Prostate gland (tissue), 2 donors: ENCODE measurements at regions not wholly inside any gene's neighbourhood (a gene's known extent, or its start where the extent isn't known, plus 50 kb on each side); places are given as distances from the start of the nearest gene placed in this dataset.

Experiments
- DNase-seq: peaks from one replicate; pipeline ENCODE4 v3.0.0-alpha.2; 2019; ENCODE audit warnings: low spot score
- H3K27ac ChIP-seq, 2 donors: fragments of 200-600 bp; sonication (generic); 2 replicates each; pipeline ENCODE4 v1.5.1; 2017 to 2019
- H3K27me3 ChIP-seq: fragments of 200-600 bp; sonication (generic); replicated peaks from 2 replicates; pipeline ENCODE4 v1.5.1; 2019; ENCODE audit not compliant: insufficient read depth
- H3K36me3 ChIP-seq, 2 donors: fragments of 200-600 bp; sonication (generic); 1 replicate in 1 of 2; 2 replicates in 1 of 2; pipeline versions ENCODE4 v1.5.1 to v1.8.1; 2017 to 2019
- H3K4me1 ChIP-seq: fragments of 200-600 bp; sonication (generic); replicated peaks from 2 replicates; pipeline ENCODE4 v1.5.1; 2019
- H3K4me3 ChIP-seq, 2 donors: fragments of 200-600 bp; sonication (generic); 2 replicates each; pipeline ENCODE4 v1.5.1; 2017 to 2019
- H3K9me3 ChIP-seq: fragments of 200-600 bp; sonication (generic); 2 replicates; pipeline ENCODE4 v1.5.1; 2017
- POLR2A ChIP-seq: fragments of 450-650 bp; IDR thresholded peaks from one replicate; pipeline ENCODE4 v1.6.1; 2016; ENCODE audit warnings: antibody characterized with exemption, mild to moderate bottlenecking
- POLR2AphosphoS5 ChIP-seq: sonication (generic); formaldehyde crosslinking; IDR thresholded peaks from one replicate; pipeline ENCODE4 v1.6.1; 2017; ENCODE audit warnings: antibody characterized with exemption
- WGBS: methylation state at CpG from one replicate; pipeline ENCODE4 v1.1.5; 2018; 5-methylcytosine and 5-hydroxymethylcytosine counted together
- intact Hi-C: fragments of 100-400 bp; cut with DNase I; formaldehyde crosslinking; loops from one replicate; pipeline ENCODE4 v1.14.2; 2022
- TF ChIP-seq, protein P1 (sequence below), 4 experiments: fragments of 200-600 bp in 2 of 4; fragments of 450-650 bp in 2 of 4; sonication (generic) in 2 of 4; IDR thresholded peaks; 1 replicate in 3 of 4; 2 replicates in 1 of 4; pipeline ENCODE4 v1.5.1; 2016 to 2019; ENCODE audit warnings: antibody characterized with exemption in 4 of 4, mild to moderate bottlenecking in 2 of 4, moderate library complexity in 2 of 4

DNA sequence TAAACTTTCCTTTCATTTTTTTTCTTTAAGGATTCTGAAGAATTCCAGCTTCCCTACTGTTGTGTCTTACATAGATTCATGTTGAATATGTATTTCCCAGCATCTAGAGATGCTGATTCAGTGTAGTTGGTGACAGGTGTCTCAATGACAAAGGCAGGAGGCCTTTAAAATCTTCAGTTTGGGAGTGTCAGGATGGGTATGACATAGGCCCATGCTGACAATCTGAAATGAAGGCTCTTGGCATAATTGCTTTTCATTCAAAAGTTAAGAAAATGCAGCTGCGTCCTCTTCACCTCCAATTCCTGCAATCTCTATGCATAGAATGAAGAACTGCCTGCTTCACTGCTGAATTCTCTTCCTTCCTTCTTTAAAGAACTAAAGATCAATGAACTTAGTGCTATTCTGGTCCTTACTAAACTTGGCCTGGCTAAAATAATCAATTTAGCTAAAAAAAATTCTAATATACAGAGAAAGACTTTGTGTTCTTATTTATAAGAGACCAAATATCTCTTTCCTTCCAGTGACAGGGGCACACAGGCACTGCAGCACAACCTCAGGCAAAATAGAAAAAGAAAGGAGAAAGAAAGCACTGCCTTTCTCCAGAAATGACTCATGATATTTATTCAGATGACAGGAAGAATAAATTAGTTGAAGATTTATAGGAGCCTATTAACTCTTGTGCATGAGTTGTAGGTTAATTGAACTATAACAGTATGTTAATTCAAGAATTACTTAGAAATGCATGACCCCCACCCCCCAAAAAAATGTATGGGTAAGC, 152.6 kb upstream of the GBE1 start:
- Histone ChIP-seq H3K9me3 (no peaks in the 10 kb centered on the region), H3K27ac (no peak overlapping the region), H3K36me3 (no peaks in the 10 kb centered on the region), H3K4me3 (no peak overlapping the region), H3K27me3 (no peaks in the 10 kb centered on the region), H3K4me1 (no peaks in the 10 kb centered on the region)
- no peak for DNase-seq
- WGBS, result 80% methylated on average over 1 of the region's 1 CpG
- TF ChIP-seq, protein P1, sequence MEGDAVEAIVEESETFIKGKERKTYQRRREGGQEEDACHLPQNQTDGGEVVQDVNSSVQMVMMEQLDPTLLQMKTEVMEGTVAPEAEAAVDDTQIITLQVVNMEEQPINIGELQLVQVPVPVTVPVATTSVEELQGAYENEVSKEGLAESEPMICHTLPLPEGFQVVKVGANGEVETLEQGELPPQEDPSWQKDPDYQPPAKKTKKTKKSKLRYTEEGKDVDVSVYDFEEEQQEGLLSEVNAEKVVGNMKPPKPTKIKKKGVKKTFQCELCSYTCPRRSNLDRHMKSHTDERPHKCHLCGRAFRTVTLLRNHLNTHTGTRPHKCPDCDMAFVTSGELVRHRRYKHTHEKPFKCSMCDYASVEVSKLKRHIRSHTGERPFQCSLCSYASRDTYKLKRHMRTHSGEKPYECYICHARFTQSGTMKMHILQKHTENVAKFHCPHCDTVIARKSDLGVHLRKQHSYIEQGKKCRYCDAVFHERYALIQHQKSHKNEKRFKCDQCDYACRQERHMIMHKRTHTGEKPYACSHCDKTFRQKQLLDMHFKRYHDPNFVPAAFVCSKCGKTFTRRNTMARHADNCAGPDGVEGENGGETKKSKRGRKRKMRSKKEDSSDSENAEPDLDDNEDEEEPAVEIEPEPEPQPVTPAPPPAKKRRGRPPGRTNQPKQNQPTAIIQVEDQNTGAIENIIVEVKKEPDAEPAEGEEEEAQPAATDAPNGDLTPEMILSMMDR (IDR thresholded peaks at IDR 0.05), result no peak
- TF ChIP-seq POLR2AphosphoS5 (no peak), POLR2A (no peak)
- intact Hi-C loops, result no loop called here

DNA sequence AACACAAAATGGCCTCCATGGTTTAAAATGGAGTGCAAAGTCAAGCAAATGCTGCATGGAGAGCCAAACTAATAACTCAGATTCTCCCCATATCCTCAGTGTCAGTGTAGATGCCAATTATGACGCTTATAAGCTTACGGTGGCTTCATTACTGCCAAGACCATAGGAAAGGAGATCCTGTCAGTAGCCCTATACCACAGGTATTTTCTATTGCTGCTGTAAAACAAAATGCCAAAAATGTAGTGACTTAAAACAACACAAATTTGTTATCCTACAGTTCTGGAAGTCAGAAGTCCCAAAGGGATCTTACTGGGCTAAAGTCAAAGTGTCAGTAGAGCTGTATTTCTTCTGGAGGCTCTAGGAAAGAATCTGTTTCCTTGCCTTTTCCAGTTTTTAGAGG, 149.8 kb upstream of the GBE1 start:
- TF ChIP-seq POLR2AphosphoS5, result no peak
- TF ChIP-seq, protein P1 (IDR thresholded peaks at IDR 0.05), result no peak
- no peak for TF ChIP-seq POLR2A
- no peak for DNase-seq
- 95% methylated on average over 2 of the region's 2 CpGs for WGBS
- intact Hi-C loops, result no loop called here
- no peaks in the 10 kb centered on the region for H3K4me1 ChIP-seq
- H3K4me3 ChIP-seq, result no peak overlapping the region
- no peaks in the 10 kb centered on the region for H3K36me3 ChIP-seq
- no peak overlapping the region for H3K27ac ChIP-seq
- H3K9me3 ChIP-seq, result no peaks in the 10 kb centered on the region
- H3K27me3 ChIP-seq, result no peaks in the 10 kb centered on the region

DNA sequence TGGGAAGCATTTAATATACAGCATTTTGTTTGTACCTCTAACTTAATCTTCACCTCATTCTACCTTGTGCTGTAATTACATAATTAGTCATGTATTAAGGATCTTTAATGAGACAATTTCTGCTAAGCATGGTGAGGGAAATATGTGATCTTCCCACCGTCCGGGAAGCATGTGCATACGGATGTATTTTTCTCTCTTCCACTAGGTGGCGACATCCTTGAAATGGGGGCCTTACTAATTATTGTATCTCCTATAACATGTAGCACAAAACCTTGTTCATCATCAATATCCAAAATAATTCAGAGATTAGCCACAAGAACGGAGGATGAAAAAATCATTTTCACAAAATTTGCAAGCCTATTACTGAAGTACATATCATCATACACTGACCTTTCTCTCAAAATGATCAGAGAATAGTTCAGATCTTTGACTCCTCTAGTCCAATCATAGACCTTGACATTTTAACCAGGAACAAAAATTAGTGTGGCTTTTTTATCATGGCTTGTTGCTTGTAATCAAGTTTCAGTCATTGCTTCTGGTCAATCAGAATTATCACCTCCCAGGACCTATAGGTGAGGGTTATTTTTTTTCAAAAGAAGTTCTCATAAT, 148.9 kb upstream of the GBE1 start:
- Histone ChIP-seq H3K4me3 (no peak overlapping the region), H3K27ac (no peak overlapping the region), H3K36me3 (no peaks in the 10 kb centered on the region), H3K27me3 (no peaks in the 10 kb centered on the region), H3K9me3 (no peaks in the 10 kb centered on the region), H3K4me1 (no peaks in the 10 kb centered on the region)
- TF ChIP-seq, protein P1 (IDR thresholded peaks at IDR 0.05), result peak in 3 of 4 experiments; percentile 49 to 59 (median 56)
- TF ChIP-seq POLR2A (no peak), POLR2AphosphoS5 (no peak)
- intact Hi-C loops, result no loop called here
- WGBS, result 33% methylated on average over 5 of the region's 5 CpGs
- peak; percentile 8 for DNase-seq

GRCh38 chr3:81909796-81910195, 148.4 kb upstream of the GBE1 start:
- intact Hi-C loops, result no loop called here
- TF ChIP-seq, protein P1 (IDR thresholded peaks at IDR 0.05), result no peak
- TF ChIP-seq POLR2A (no peak), POLR2AphosphoS5 (no peak)

DNA sequence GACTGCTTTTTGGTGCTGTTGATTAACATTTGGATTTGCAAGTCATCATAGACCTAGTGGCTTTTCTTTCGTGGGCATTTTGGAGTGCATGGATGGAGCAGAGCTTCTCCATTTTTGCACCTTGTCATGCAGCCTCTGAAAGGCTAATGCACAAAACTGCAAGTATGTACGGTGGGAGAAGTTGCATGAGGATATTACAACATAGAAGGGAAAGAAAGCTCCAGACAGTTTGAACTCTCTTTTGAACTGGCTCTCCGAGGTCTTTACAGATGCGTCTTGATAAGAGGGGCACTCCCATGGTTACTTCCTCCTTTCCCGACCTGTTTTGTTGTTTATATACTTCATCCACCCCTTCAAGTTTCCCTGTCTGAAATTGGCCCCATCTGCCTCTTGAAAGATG, 147.1 kb upstream of the GBE1 start:
- Histone ChIP-seq H3K27me3 (no peaks in the 10 kb centered on the region), H3K36me3 (no peaks in the 10 kb centered on the region), H3K27ac (no peak overlapping the region), H3K4me3 (no peak overlapping the region), H3K4me1 (no peaks in the 10 kb centered on the region), H3K9me3 (no peaks in the 10 kb centered on the region)
- DNase-seq, result no peak
- WGBS, result 57% methylated on average over 5 of the region's 5 CpGs
- intact Hi-C loops, result no loop called here
- TF ChIP-seq POLR2AphosphoS5 (no peak), POLR2A (no peak)
- TF ChIP-seq, protein P1 (IDR thresholded peaks at IDR 0.05), result no peak

More at GRCh38 chr3:81909796-81910195, 148.4 kb upstream of the GBE1 start:
- no peak overlapping the region for H3K27ac ChIP-seq
- no peaks in the 10 kb centered on the region for H3K9me3 ChIP-seq
- no peak overlapping the region for H3K4me3 ChIP-seq
- no peaks in the 10 kb centered on the region for H3K27me3 ChIP-seq
- H3K36me3 ChIP-seq, result no peaks in the 10 kb centered on the region
- 38% methylated on average over 3 of the region's 3 CpGs for WGBS
- no peaks in the 10 kb centered on the region for H3K4me1 ChIP-seq
- DNase-seq, result no peak
